ENCODE measurements at regions not wholly inside any gene's neighbourhood (a gene's known extent, or its start where the extent isn't known, plus 50 kb on each side); places are given as distances from the start of the nearest gene placed in this dataset.
"Not testable (repeated sequence)": the region's sequence is repeated elsewhere in the genome, so short reads cannot be mapped to it uniquely, and the experiment has no call there.

GRCh38 chr12:72836194-72836593 lies 564.0 kb downstream of the TRHDE start:
- DNase-seq, result no peak
- intact Hi-C loops (cut with DNase I), result no loop called here
- no peak for ATAC-seq

GRCh38 chr12:72839696-72840095 lies 567.5 kb downstream of the TRHDE start:
- ATAC-seq (no peak), DNase-seq (no peak)
- intact Hi-C loops (cut with DNase I), result no loop called here

- no peak for ATAC-seq
- no peak for DNase-seq
- intact Hi-C loops (cut with DNase I), result no loop called here
Measured at GRCh38 chr12:72863671-72864070, 591.5 kb downstream of the TRHDE start.

- DNase-seq, result no peak
- intact Hi-C loops (cut with DNase I), result no loop called here
- no peak for ATAC-seq
Measured at GRCh38 chr12:72865921-72866320, 593.8 kb downstream of the TRHDE start.

- intact Hi-C loops (cut with DNase I), result no loop called here
- ATAC-seq, result no peak
Measured at GRCh38 chr12:72869024-72869423, 596.9 kb downstream of the TRHDE start.

GRCh38 chr12:72872238-72872887 lies 600.2 kb downstream of the TRHDE start:
- intact Hi-C loops (cut with DNase I), result no loop called here
- ATAC-seq (no peak), DNase-seq (no peak)

More at GRCh38 chr12:72869024-72869423, 596.9 kb downstream of the TRHDE start:
- DNase-seq, result no peak

GRCh38 chr12:72872996-72873395 lies 600.8 kb downstream of the TRHDE start:
- ATAC-seq (no peak), DNase-seq (no peak)
- intact Hi-C loops (cut with DNase I), result no loop called here

GRCh38 chr12:72876092-72876491 lies 603.9 kb downstream of the TRHDE start:
- intact Hi-C loops (cut with DNase I), result no loop called here

GRCh38 chr12:72888693-72889092 lies 616.5 kb downstream of the TRHDE start:
- no peak for ATAC-seq
- DNase-seq, result no peak
- intact Hi-C loops (cut with DNase I), result no loop called here

More at GRCh38 chr12:72876092-72876491, 603.9 kb downstream of the TRHDE start:
- DNase-seq (no peak), ATAC-seq (no peak)

- intact Hi-C loops (cut with DNase I), result no loop called here
- ATAC-seq (no peak), DNase-seq (no peak)
Measured at GRCh38 chr12:72889791-72890190, 617.6 kb downstream of the TRHDE start.

GRCh38 chr12:72901685-72902084 lies 629.5 kb downstream of the TRHDE start:
- intact Hi-C loops (cut with DNase I), result no loop called here
- DNase-seq, result no peak
- no peak for ATAC-seq

GRCh38 chr12:72925716-72926115 lies 653.5 kb downstream of the TRHDE start:
- intact Hi-C loops (cut with DNase I), result no loop called here
- DNase-seq, result no peak
- no peak for ATAC-seq

- ATAC-seq; intact Hi-C loops (cut with DNase I); DNase-seq: not testable (repeated sequence)
Measured at GRCh38 chr12:72931838-72932237, 659.7 kb downstream of the TRHDE start.

- intact Hi-C loops (cut with DNase I), result no loop called here
- ATAC-seq (no peak), DNase-seq (no peak)
Measured at GRCh38 chr12:72937486-72937885, 665.3 kb downstream of the TRHDE start.

GRCh38 chr12:72957454-72957853 lies 685.3 kb downstream of the TRHDE start:
- no peak for DNase-seq
- intact Hi-C loops (cut with DNase I), result no loop called here
- no peak for ATAC-seq

GRCh38 chr12:72966684-72967083 lies 694.5 kb downstream of the TRHDE start:
- DNase-seq (no peak), ATAC-seq (no peak)
- intact Hi-C loops (cut with DNase I), result no loop called here

- ATAC-seq, result no peak
- DNase-seq, result no peak
- intact Hi-C loops (cut with DNase I), result no loop called here
Measured at GRCh38 chr12:72974954-72975555, 702.9 kb downstream of the TRHDE start.

GRCh38 chr12:72978999-72979398 lies 706.8 kb downstream of the TRHDE start:
- no peak for ATAC-seq
- intact Hi-C loops (cut with DNase I), result no loop called here

GRCh38 chr12:72982356-72982755 lies 710.2 kb downstream of the TRHDE start:
- intact Hi-C loops (cut with DNase I), result no loop called here
- ATAC-seq (no peak), DNase-seq (no peak)

More at GRCh38 chr12:72978999-72979398, 706.8 kb downstream of the TRHDE start:
- no peak for DNase-seq

- ATAC-seq (no peak), DNase-seq (no peak)
- intact Hi-C loops (cut with DNase I), result no loop called here
Measured at GRCh38 chr12:72986963-72987362, 714.8 kb downstream of the TRHDE start.

GRCh38 chr12:72989458-72989947 lies 717.3 kb downstream of the TRHDE start:
- ATAC-seq (no peak), DNase-seq (no peak)
- intact Hi-C loops (cut with DNase I), result no loop called here

All from left cardiac atrium (tissue), 4 donors.